TTC549 (cell line): ENCODE measurements at regions not wholly inside any gene's neighbourhood (a gene's known extent, or its start where the extent isn't known, plus 50 kb on each side); places are given as distances from the start of the nearest gene placed in this dataset.
"Not testable (repeated sequence)": the region's sequence is repeated elsewhere in the genome, so short reads cannot be mapped to it uniquely, and the experiment has no call there.

Source experiments
- FAIRE-seq: peaks from 2 replicates; lab custom pipeline; 2012; peaks lifted over from hg19 to GRCh38; lab: Jason Lieb, UNC

DNA sequence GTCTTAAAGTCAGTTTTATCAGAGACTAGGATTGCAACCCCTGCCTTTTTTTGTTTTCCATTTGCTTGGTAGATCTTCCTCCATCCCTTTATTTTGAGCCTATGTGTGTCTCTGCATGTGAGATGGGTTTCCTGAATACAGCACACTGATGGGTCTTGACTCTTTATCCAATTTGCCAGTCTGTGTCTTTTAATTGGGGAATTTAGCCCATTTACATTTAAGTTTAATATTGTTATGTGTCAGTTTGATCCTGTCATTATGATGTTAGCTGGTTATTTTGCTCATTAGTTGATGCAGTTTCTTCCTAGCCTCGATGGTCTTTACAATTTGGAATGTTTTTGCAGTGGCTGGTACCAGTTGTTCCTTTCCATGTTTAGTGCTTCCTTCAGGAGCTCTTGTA is 93.3 kb upstream of the GALNT18 start:
- not testable (repeated sequence) for FAIRE-seq

DNA sequence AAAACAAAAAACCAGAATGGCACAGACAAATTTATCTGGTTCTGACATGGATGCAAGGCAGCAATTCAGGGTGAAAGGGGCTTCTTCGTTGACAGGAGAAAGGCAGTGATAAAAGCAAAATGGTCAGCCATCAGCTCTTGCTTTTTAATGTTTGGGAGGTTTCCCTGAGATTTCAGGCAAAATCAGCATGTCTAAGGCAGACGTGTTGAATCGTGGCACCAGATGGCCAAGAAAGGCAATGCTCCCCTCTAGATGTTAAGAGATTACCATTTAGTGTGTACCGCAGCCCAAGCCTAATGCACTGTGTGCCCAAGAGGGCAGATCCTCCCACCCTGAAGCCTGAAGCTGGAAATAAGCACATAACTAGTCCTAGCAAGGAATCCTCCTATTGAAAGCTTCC is 88.8 kb upstream of the GALNT18 start:
- FAIRE-seq = no peak

DNA sequence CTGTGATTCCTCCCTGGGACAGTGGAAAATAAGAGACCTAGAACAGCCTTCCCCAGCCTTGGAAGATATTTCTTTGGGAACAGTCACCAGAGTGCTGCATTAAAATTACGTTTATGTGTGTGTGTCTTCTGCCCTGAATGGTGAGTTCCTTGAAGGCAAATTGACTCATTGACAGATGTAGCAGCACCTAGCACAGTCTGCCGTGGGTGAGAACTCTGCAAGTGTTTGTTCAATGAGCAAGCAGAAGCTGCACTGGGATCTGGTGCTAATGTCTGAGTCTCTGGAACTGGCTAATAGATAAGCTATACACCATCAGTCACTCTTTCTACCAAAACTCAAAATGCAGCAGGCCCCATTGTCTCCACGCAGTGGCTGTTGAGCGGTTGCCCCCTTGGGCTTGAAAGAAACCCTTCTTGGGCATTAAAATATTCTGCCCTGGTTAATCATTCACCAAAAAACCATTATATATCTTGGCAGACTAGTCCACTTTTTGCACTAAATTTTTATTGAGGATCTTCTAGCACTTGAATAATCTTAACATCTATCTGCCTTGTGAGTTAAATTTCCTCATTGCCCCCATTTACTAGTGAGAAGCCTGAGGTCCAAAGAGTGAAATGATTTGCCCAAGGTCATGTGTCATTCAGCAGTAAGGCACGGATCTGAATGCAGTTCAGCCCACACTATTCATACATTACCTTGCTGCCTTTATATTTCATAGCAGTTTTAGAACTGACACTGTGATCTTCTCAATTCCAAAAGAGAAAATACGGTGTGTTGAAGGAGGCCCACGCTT is 87.8 kb upstream of the GALNT18 start:
- no peak for FAIRE-seq

DNA sequence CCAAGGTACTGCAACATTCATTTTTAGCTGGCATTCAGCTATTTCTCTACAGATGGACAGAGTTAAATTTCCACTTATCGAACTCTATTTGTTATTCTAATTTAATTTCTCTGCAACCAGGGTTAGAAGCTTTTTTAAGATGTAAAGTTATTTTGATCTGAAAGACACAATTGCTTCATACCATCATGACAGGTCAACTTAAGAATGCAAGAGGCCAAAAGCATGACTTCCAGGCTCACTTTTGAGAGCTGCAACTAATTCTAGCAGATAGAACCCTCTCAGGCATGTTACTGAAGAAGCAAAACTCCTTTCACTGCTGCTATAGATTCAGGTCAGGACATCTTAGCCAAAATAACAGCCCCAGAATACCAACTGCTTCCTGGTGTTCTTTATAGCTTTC is 86.5 kb upstream of the GALNT18 start:
- FAIRE-seq = no peak

DNA sequence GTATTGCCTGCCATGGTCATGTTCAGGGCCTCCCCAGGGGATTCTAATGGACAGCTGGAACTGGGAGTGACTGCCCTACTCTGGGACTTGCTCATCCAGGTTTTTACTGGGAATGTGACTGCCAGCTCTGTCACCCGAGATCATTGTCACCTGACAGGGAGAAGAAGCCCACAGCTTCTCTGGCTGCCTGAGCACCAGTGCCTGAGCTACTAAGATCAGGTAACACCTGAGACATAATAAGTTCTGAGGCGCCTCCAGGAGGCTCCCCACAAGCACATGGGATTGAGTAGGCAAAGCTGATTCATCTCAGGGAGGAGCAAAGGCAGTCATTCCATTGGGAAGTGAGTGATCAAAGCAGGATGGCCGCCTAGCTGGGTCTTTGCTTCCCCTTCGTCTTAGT is 84.2 kb upstream of the GALNT18 start:
- no peak for FAIRE-seq

DNA sequence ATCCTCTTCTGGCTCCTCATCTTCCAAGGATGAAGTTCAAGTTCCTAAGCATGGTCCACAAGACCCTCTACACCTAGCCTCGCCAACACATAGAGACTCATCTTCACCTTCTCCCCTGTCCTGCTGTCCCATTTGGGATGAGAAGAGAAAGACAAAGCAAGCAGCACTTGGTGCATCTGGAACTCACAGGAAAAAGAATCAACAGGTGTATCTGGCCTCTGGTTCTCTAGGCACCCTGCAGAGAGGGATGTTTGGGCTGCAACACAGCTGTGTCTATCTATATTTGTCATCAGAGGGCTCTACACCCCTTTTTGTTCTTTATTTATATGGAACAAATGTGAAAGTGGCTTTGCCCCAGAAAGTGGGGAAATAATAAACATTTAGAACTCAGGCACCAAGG is 82.1 kb upstream of the GALNT18 start:
- FAIRE-seq = no peak

DNA sequence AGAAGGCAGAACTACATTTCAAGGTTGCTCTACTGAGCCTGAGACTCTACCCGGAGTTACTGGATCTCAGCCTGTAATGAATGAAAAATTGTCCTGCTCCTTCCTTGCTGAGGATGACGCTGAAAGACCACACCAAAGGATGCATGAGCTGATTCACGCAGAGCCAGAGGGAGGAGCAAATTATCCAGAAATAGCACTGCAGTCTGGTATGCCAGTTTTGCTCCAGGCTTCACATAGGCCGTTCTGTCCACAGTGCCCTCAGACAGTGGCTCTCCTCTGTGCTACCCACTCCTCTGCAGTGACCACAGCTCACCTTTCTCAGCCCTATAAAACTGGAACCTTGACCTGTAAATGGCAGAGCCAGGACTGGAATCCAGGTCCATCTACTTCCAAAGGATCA is 79.3 kb upstream of the GALNT18 start:
- FAIRE-seq = no peak

DNA sequence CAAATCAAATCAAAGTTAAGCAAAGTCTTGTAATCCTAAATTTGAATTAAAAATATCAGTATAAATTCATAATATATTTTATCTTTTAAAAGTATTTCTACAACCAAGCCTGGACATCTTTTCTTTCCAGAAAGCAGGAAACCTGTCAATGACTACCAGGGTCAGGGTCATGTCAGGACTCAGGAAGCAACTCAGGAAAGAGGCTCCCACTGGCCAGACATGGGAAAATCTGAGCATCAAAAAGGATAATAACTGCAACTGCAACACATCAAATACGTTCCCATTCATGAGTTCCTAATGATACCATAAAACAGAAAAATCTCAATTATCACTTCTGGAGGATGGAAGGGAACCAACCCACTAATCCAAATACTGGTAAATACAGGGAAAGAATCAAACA is 76.0 kb upstream of the GALNT18 start:
- no peak for FAIRE-seq

DNA sequence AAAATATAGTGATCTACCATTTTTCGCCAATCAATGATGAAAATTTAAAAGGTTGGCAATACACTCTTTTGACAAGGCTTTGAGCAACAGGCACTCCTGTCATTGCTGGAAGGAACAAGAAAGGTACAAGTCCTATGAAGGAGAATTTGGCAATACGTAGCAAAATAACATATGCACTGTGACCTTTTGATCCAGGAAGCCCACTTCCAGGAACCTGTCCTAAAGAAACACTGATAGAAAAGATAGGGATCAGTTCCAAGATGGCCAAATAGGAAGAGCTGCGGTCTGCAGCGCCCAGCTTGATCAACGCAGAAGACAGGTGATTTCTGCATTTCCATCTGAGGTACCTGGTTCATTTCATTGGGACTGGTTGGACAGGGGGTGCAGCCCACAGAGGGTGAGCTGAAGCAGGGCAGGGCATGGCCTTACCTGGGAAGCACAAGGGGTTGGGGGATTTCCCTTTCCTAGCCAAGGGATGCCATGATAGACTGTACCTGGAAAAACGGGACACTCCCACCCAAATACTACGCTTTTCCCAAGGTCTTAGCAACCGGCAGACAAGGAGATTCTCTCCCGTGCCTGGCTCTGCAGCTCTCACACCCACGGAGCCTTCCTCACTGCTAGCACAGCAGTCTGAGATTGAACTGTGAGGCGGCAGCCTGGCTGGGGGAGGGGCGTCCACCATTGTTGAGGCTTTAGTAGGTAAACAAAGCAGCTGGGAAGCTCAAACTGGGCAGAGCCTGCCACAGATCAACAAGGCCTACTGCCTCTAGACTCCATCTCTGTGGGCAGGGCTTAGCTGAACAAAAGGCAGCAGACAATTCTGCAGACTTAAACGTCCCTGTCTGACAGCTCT is 69.7 kb upstream of the GALNT18 start:
- no peak for FAIRE-seq

DNA sequence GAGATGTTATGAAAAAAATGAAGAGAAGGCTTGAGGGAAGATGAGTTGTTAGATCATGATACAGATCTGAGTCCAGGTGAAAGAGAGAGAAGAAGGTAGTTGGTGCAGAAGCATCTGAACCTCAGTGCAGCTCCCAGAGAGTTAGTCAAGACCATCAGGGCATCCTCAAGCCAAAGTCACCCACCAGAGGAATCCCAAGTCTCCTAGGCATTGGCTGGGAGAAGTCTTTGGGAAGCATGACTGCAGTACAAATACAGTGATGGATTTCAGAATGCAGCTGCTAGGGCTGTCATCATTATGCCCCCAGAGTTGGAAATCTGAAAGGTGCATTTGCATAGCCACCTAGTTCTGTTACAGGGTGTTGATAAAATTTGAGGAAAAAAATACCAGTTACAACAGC is 59.7 kb upstream of the GALNT18 start:
- FAIRE-seq = no peak

DNA sequence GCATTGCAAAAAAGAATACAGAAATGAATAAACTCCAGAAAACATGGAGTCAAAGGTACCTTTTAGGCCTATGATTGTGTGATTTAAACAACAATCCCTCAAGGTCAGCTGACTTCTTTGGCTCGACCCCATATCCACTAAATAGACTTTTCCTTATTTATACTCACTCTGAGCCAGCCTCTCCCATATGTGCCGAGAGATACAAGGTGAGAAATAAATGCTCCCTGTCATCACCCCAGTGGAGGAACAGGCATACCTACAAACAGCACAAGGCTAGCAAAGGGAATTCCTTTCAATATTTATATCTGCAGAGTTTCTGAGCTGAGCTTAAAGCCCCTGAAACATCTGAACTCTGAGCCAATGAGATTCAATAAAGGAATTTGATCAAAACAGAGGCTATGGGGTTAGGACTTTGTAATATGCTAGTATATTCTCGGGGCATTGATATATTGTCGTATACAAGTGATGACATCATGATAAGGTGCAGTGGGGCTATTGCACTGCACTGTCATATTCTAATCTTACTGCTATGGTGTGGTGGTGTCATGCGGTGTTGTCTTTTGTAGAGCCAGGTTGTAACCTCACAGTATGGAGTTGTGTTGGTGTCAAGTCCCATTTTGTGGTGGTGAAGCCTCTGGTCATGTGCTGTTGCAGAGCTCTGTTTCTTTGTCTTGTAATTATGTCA is 56.0 kb upstream of the GALNT18 start:
- no peak for FAIRE-seq

DNA sequence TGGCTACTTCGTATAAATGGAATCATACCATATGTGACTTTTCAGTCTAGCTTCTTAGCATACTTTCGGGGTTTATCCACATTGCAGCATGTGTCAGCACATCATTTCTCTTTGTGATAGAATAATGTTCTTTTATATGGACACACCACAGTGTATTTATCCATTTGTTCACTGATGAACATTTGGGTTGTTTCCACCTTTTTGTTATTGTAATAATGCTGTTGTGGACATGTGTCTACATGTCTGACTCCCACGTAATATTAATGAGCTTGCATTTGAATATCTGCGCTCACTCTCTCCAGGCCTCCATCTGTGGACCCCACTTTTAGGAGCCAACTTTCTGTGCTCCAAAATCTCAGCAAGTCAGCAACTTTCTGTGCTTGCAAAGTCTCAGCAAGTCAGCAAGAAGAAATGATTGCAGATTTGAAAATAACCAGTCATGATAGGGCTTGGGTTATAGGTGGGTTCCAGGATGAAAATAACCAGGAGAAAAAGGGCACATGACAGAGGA is 53.9 kb upstream of the GALNT18 start:
- no peak for FAIRE-seq

DNA sequence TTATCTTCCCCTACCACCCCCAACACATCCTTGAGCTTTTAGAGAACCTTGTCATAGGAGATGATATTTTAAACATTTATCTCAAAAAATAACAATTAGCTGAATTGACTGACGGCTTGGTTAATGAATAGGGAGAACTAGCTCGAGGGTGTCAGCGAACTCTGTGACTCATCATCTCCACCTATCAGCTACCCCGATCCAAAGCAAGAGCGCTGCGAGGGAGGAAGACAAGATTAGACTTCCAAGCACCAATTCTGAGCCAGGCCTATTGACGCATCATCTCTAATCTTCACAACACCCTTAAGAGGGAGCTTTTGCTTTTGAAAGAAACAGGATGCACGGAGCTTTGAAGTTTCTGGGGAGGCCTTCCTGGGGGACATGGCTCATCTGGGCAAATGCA is 51.0 kb upstream of the GALNT18 start:
- no peak for FAIRE-seq

DNA sequence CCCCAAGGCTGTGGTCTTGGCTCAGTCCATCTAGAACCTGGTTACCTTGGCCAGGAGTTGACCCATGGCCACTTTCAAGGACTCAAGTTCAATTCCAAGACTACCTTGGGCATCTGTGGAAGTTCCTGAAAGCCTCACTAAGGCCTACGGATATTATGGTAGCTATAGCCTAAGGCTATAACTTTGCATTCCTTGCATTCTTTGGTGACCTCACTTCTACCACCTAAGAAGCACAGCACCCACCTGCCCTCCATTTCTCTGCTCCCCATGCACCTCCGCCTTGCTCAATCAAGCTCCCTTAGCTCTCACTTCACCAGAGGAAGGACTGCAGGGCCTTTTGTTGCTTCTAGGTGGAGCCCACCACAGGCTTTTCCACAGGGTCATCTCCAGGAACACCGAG is 50.3 kb upstream of the GALNT18 start:
- FAIRE-seq = no peak
